ENCODE measurements at regions not wholly inside any gene's neighbourhood (a gene's known extent, or its start where the extent isn't known, plus 50 kb on each side); places are given as distances from the start of the nearest gene placed in this dataset.

GRCh38 chr12:132439333-132439904 is 50.5 kb upstream of the FBRSL1 start:
- DNase-seq, result no peak

- no peak for DNase-seq
These were observed 51.2 kb upstream of the FBRSL1 start for GRCh38 chr12:132438726-132439125.

GRCh38 chr12:132437943-132438700 is 51.8 kb upstream of the FBRSL1 start:
- DNase-seq, result no peak

- no peak for DNase-seq
These were observed 52.6 kb upstream of the FBRSL1 start for GRCh38 chr12:132437252-132437932.

- DNase-seq, result no peak
These were observed 53.1 kb upstream of the FBRSL1 start for GRCh38 chr12:132436791-132437251.

GRCh38 chr12:132435486-132436187 is 54.3 kb upstream of the FBRSL1 start:
- no peak for DNase-seq

GRCh38 chr12:132433641-132434395 is 56.1 kb upstream of the FBRSL1 start:
- DNase-seq, result no peak

- DNase-seq, result no peak
These were observed 57.0 kb upstream of the FBRSL1 start for GRCh38 chr12:132432721-132433577.

- no peak for DNase-seq
These were observed 57.7 kb upstream of the FBRSL1 start for GRCh38 chr12:132432126-132432705.

- DNase-seq, result no peak
These were observed 58.8 kb upstream of the FBRSL1 start for GRCh38 chr12:132430838-132431774.

- DNase-seq, result peak; percentile 60
These were observed 59.9 kb upstream of the FBRSL1 start for GRCh38 chr12:132429946-132430643.

GRCh38 chr12:132429602-132429945 is 60.4 kb upstream of the FBRSL1 start:
- no peak for DNase-seq

- no peak for DNase-seq
These were observed 60.9 kb upstream of the FBRSL1 start for GRCh38 chr12:132428936-132429601.

- no peak for DNase-seq
These were observed 61.7 kb upstream of the FBRSL1 start for GRCh38 chr12:132427999-132428935.

GRCh38 chr12:132427174-132427768 is 62.7 kb upstream of the FBRSL1 start:
- no peak for DNase-seq

- DNase-seq, result no peak
These were observed 63.4 kb upstream of the FBRSL1 start for GRCh38 chr12:132426349-132427173.
